CD4-positive, CD25-positive, alpha-beta regulatory T cell (primary cell): ENCODE measurements at regions not wholly inside any gene's neighbourhood (a gene's known extent, or its start where the extent isn't known, plus 50 kb on each side); places are given as distances from the start of the nearest gene placed in this dataset.
A peak's percentile ranks its signal among the peaks of the same experiment; 100 is the strongest.
"Not testable (repeated sequence)": the region's sequence is repeated elsewhere in the genome, so short reads cannot be mapped to it uniquely, and the experiment has no call there.

ENCODE experiments used
- ATAC-seq, 2 donors: fragments of 150-1000 bp; cut with Tn5 transposase; one replicate each; pipeline ENCODE4 v1.10.0; 2021; ENCODE audit warnings: low read depth in 2 of 2, moderate number of reproducible peaks in 2 of 2, moderate library complexity in 1 of 2
- DNase-seq, 3 donors: peaks; one replicate each; pipeline versions ENCODE4 v3.0.0 to v3.0.0-alpha.2; 2012 to 2022; ENCODE audit warnings: mixed read lengths in 1 of 3
- H3K27ac ChIP-seq: one replicate; pipeline ENCODE4 v1.7.0; 2013; ENCODE audit warnings: mild to moderate bottlenecking, low read length; ENCODE audit not compliant: insufficient read depth, poor library complexity, severe bottlenecking
- H3K27me3 ChIP-seq: one replicate; pipeline ENCODE4 v1.7.0; 2013; ENCODE audit warnings: low read length; ENCODE audit not compliant: control insufficient read depth, insufficient read depth
- H3K36me3 ChIP-seq: one replicate; pipeline ENCODE4 v1.7.0; 2013; ENCODE audit warnings: mild to moderate bottlenecking, low read length, moderate library complexity; ENCODE audit not compliant: control insufficient read depth, insufficient read depth
- H3K4me1 ChIP-seq: 2 replicates; pipeline ENCODE4 v1.7.0; 2013; ENCODE audit warnings: mild to moderate bottlenecking, low read length; ENCODE audit not compliant: insufficient read depth, control insufficient read depth, poor library complexity, severe bottlenecking
- H3K4me3 ChIP-seq: one replicate; pipeline ENCODE4 v1.7.0; 2013; ENCODE audit warnings: low read depth, mild to moderate bottlenecking, low read length, moderate library complexity
- H3K9me3 ChIP-seq, 2 experiments: 1 replicate in 1 of 2; 2 replicates in 1 of 2; pipeline ENCODE4 v1.7.0; 2013; ENCODE audit warnings: low read length in 2 of 2, mild to moderate bottlenecking in 1 of 2, moderate library complexity in 1 of 2; ENCODE audit not compliant: control insufficient read depth in 2 of 2
- H3K27ac Mint-ChIP-seq, 3 donors: one replicate each; pipeline ENCODE4 v1.8.0; 2020 to 2022; ENCODE audit warnings: mild to moderate bottlenecking in 3 of 3, mixed read lengths in 3 of 3, moderate library complexity in 2 of 3
- H3K27me3 Mint-ChIP-seq: one replicate; pipeline ENCODE4 v1.8.0; 2022; ENCODE audit warnings: mild to moderate bottlenecking, mixed read lengths
- H3K36me3 Mint-ChIP-seq: one replicate; pipeline ENCODE4 v1.8.0; 2020; ENCODE audit warnings: mixed read lengths
- H3K4me1 Mint-ChIP-seq, 4 donors: one replicate each; pipeline ENCODE4 v1.8.0; 2020 to 2022; ENCODE audit warnings: mixed read lengths in 4 of 4, mild to moderate bottlenecking in 1 of 4
- H3K4me3 Mint-ChIP-seq, 4 donors: one replicate each; pipeline ENCODE4 v1.8.0; 2020 to 2022; ENCODE audit warnings: mild to moderate bottlenecking in 4 of 4, mixed read lengths in 4 of 4, moderate library complexity in 3 of 4
- H3K9me3 Mint-ChIP-seq, 7 donors: one replicate each; pipeline ENCODE4 v1.8.0; 2020 to 2022; ENCODE audit warnings: mixed read lengths in 7 of 7, mild to moderate bottlenecking in 3 of 7, moderate library complexity in 2 of 7

- no peaks in the 10 kb centered on the region for H3K27me3 ChIP-seq
- H3K36me3 Mint-ChIP-seq, result peaks cover 3% of the 10 kb centered on the region
- no peak for ATAC-seq
- no peaks in the 10 kb centered on the region for H3K27me3 Mint-ChIP-seq
- H3K9me3 Mint-ChIP-seq, result peaks cover 0 to 4% (median 0%) of the 10 kb centered on the region in 7 donors
- no peak overlapping the region for H3K4me3 ChIP-seq
- no peaks in the 10 kb centered on the region for H3K36me3 ChIP-seq
- no peak overlapping the region for H3K27ac ChIP-seq
- no peak overlapping the region for H3K27ac Mint-ChIP-seq
- H3K4me1 ChIP-seq, result no peaks in the 10 kb centered on the region
- no peak for DNase-seq
- peaks cover 0 to 6% (median 1%) of the 10 kb centered on the region in 4 donors for H3K4me1 Mint-ChIP-seq
- no peak overlapping the region for H3K4me3 Mint-ChIP-seq
- no peaks in the 10 kb centered on the region for H3K9me3 ChIP-seq
Observed at GRCh38 chr3:177498037-177498857, 301.0 kb upstream of the TBL1XR1 start.

DNA sequence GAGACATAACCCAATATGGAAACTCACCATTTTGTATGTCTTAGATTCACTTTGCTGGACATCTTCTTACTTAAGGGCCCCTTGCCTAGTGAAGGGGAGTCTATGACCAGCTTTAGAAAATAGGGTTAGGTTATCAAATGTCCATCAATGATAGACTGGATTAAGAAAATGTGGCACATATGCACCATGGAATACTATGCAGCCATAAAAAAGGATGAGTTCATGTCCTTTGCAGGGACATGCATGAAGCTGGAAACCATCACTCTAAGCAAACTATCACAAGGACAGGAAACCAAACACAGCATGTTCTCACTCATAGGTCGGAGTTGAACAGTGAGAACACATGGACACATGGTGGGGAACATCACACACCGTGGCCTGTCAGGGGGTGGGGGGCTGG lies 301.8 kb upstream of the TBL1XR1 start:
- H3K4me3 Mint-ChIP-seq, H3K27ac Mint-ChIP-seq, H3K4me3 ChIP-seq, H3K9me3 ChIP-seq, H3K4me1 ChIP-seq, H3K36me3 Mint-ChIP-seq, H3K36me3 ChIP-seq, H3K27ac ChIP-seq, H3K27me3 Mint-ChIP-seq, H3K9me3 Mint-ChIP-seq, H3K27me3 ChIP-seq, H3K4me1 Mint-ChIP-seq, DNase-seq, ATAC-seq: not testable (repeated sequence)

DNA sequence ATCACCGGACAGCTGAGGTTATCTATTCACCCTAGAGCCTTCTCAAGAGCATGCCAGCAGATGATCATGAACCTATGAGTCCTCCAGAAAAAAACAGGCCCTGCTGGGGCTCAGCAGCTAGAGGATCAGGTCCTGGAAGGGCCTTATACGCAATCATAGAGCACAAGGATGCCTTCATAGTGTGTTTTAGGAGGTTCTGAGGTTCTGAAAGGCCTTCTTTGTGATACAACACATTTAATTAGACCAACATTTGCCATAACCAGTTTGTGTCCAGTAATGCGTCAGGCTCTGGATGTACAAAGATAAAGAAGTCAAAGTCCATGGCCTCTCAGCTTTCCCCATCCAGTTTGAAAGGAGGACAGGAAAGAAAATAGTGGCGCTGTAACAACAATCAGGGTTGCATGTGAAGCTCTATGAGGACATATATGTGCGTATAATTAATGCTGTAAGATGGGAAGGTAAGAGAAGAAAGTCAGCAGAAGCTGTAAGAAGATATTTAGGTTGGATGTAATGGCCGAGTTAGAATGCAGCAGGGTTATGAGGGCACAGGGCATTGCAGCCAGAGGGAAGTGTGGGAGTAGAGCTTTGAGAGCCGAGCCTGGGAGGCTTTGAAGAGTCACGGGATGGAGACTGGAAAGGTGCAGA lies 302.6 kb upstream of the TBL1XR1 start:
- Histone ChIP-seq H3K36me3 (no peaks in the 10 kb centered on the region), H3K4me1 (no peaks in the 10 kb centered on the region), H3K27ac (no peak overlapping the region), H3K9me3 (no peaks in the 10 kb centered on the region), H3K4me3 (no peak overlapping the region), H3K27me3 (no peaks in the 10 kb centered on the region)
- no peak overlapping the region for H3K27ac Mint-ChIP-seq
- no peak for ATAC-seq
- no peak overlapping the region for H3K4me3 Mint-ChIP-seq
- DNase-seq, result no peak
- H3K27me3 Mint-ChIP-seq, result no peaks in the 10 kb centered on the region
- peaks cover 3% of the 10 kb centered on the region for H3K36me3 Mint-ChIP-seq
- peaks cover 0 to 4% (median 0%) of the 10 kb centered on the region in 7 donors for H3K9me3 Mint-ChIP-seq
- H3K4me1 Mint-ChIP-seq, result peaks cover 0 to 6% (median 1%) of the 10 kb centered on the region in 4 donors

GRCh38 chr3:177510693-177511216 lies 313.5 kb upstream of the TBL1XR1 start:
- Histone ChIP-seq H3K27ac (no peak overlapping the region), H3K4me3 (no peak overlapping the region), H3K27me3 (no peaks in the 10 kb centered on the region), H3K36me3 (no peaks in the 10 kb centered on the region), H3K4me1 (no peaks in the 10 kb centered on the region), H3K9me3 (no peaks in the 10 kb centered on the region)
- H3K4me3 Mint-ChIP-seq, result no peak overlapping the region
- no peaks in the 10 kb centered on the region for H3K27me3 Mint-ChIP-seq
- ATAC-seq (no peak), DNase-seq (no peak)
- peaks cover 0 to 4% (median 0%) of the 10 kb centered on the region in 4 donors for H3K4me1 Mint-ChIP-seq
- peaks cover 0 to 3% (median 0%) of the 10 kb centered on the region in 7 donors for H3K9me3 Mint-ChIP-seq
- peak overlapping the region in 1 of 3 donors; percentile 3 for H3K27ac Mint-ChIP-seq
- H3K36me3 Mint-ChIP-seq, result no peaks in the 10 kb centered on the region

DNA sequence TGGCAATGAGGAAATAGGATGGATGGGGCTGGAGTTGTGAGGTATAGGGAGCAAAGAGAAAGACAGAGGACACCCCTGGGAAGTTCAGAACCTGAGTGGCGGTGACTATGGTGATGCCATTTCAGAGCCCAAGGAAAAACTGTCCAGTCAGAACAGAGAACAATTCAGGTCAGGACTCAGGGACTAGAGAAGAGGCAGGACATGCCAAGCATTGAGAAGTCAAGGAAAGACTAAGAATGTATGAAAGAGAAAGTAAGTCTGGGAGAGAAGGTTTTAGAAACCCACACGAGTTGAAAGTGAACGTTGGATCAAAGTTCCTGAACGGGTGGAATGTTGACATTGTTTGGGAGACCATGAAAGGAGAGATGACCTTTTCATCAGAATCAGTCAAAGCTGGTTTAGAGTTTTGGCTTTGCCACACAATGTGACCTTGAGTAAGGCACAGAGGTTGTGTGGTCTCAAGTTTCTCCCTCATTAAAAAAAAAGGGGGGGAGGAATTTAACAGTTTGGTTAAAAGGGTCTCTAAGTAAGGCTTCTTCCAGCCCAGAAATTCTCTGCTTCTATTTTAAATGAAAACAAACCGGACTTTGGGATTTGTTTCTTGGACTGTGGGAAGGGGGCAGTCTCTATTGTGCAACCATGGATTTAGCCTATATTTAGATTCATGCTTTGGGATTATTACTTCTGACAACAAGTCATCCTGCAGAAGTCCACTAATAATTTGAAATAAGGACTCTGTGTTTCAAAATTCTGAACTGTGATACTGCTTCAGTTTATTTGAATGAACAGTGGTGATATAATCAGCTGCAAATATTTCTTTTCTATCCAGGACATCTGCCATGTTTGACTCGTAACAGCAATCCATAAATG lies 315.9 kb upstream of the TBL1XR1 start:
- H3K27me3 ChIP-seq, result no peaks in the 10 kb centered on the region
- no peaks in the 10 kb centered on the region for H3K36me3 ChIP-seq
- H3K9me3 ChIP-seq, result no peaks in the 10 kb centered on the region
- H3K4me3 ChIP-seq, result no peak overlapping the region
- no peak overlapping the region for H3K27ac ChIP-seq
- Mint-ChIP-seq H3K4me3 (no peak overlapping the region), H3K4me1 (peaks cover 0 to 4% (median 0%) of the 10 kb centered on the region in 4 donors), H3K27me3 (no peaks in the 10 kb centered on the region), H3K9me3 (peaks cover 0 to 3% (median 0%) of the 10 kb centered on the region in 7 donors), H3K36me3 (no peaks in the 10 kb centered on the region), H3K27ac (no peak overlapping the region)
- DNase-seq, result no peak
- no peak for ATAC-seq
- no peaks in the 10 kb centered on the region for H3K4me1 ChIP-seq

- no peaks in the 10 kb centered on the region for H3K27me3 ChIP-seq
- no peak overlapping the region for H3K4me3 ChIP-seq
- H3K4me1 ChIP-seq, result no peaks in the 10 kb centered on the region
- no peaks in the 10 kb centered on the region for H3K9me3 ChIP-seq
- H3K27me3 Mint-ChIP-seq, result no peaks in the 10 kb centered on the region
- H3K27ac Mint-ChIP-seq, result no peak overlapping the region
- H3K27ac ChIP-seq, result no peak overlapping the region
- no peak overlapping the region for H3K4me3 Mint-ChIP-seq
- no peaks in the 10 kb centered on the region for H3K36me3 Mint-ChIP-seq
- DNase-seq (no peak), ATAC-seq (no peak)
- H3K4me1 Mint-ChIP-seq, result peaks cover 0 to 4% (median under 1%) of the 10 kb centered on the region in 4 donors
- peaks cover 0 to 3% (median 0%) of the 10 kb centered on the region in 7 donors for H3K9me3 Mint-ChIP-seq
- no peaks in the 10 kb centered on the region for H3K36me3 ChIP-seq
Observed at GRCh38 chr3:177513815-177514610, 316.7 kb upstream of the TBL1XR1 start.
